ENCODE measurements at regions not wholly inside any gene's neighbourhood (a gene's known extent, or its start where the extent isn't known, plus 50 kb on each side); places are given as distances from the start of the nearest gene placed in this dataset.

GRCh38 chr17:62862251-62862650, 54.1 kb upstream of the MARCHF10 start:
- H3K36me3 Mint-ChIP-seq (ENCODE audit: low read depth), result no peaks in the 10 kb centered on the region
- peaks cover 20% of the 10 kb centered on the region for H3K27me3 Mint-ChIP-seq (ENCODE audit: low read depth, poor library complexity)
- TF ChIP-seq CTCF (IDR thresholded peaks at IDR 0.05), result no peak
- H3K27ac Mint-ChIP-seq, result no peak overlapping the region
- H3K4me3 Mint-ChIP-seq, result no peak overlapping the region
- H3K4me1 Mint-ChIP-seq, result peaks cover 16% of the 10 kb centered on the region
- DNase-seq, result no peak
- peaks cover 10% of the 10 kb centered on the region for H3K9me3 Mint-ChIP-seq

- no peak overlapping the region for H3K27ac Mint-ChIP-seq
- no peak overlapping the region for H3K4me3 Mint-ChIP-seq
- H3K36me3 Mint-ChIP-seq (ENCODE audit: low read depth), result no peaks in the 10 kb centered on the region
- TF ChIP-seq CTCF (IDR thresholded peaks at IDR 0.05), result no peak
- peaks cover 16% of the 10 kb centered on the region for H3K27me3 Mint-ChIP-seq (ENCODE audit: low read depth, poor library complexity)
- H3K9me3 Mint-ChIP-seq, result peaks cover 4% of the 10 kb centered on the region
- DNase-seq, result no peak
- peaks cover 18% of the 10 kb centered on the region for H3K4me1 Mint-ChIP-seq
Measured at GRCh38 chr17:62860962-62861873, 53.1 kb upstream of the MARCHF10 start.

GRCh38 chr17:62859146-62859545, 51.0 kb upstream of the MARCHF10 start:
- Mint-ChIP-seq H3K27me3 (ENCODE audit: low read depth, poor library complexity) (peaks cover 6% of the 10 kb centered on the region), H3K4me1 (peaks cover 39% of the 10 kb centered on the region), H3K4me3 (no peak overlapping the region), H3K36me3 (ENCODE audit: low read depth) (no peaks in the 10 kb centered on the region), H3K27ac (no peak overlapping the region), H3K9me3 (no peaks in the 10 kb centered on the region)
- no peak for TF ChIP-seq CTCF (IDR thresholded peaks at IDR 0.05)
- DNase-seq, result no peak
